ENCODE measurements at regions not wholly inside any gene's neighbourhood (a gene's known extent, or its start where the extent isn't known, plus 50 kb on each side); places are given as distances from the start of the nearest gene placed in this dataset.

- Histone ChIP-seq H3K4me3 (ENCODE audit: low read depth, low read length) (no peak overlapping the region), H3K36me3 (ENCODE audit: control insufficient read depth in 2 of 2, insufficient read depth in 1 of 2, low read length in 2 of 2) (no peaks in the 10 kb centered on the region), H3K4me1 (ENCODE audit: control insufficient read depth, insufficient read depth, low read length) (no peaks in the 10 kb centered on the region), H3K27ac (ENCODE audit: extremely low read depth, low read depth, low read length) (no peak overlapping the region), H3K9me3 (ENCODE audit: control insufficient read depth, insufficient read depth, low read depth, low read length) (no peaks in the 10 kb centered on the region)
- ChIA-PET CTCF (interaction anchor here (0.6 to 0.7 kb wide), 2 partner anchors 9 to 11 kb away, joined by 3 read pairs; no protein-coding TSS in a partner anchor), POLR2A (no interaction called here)
- TF ChIP-seq HOXC10 (CRISPR knock-in tag; IDR thresholded peaks at IDR 0.05), result no peak
- no peak for TF ChIP-seq ZNF660 (tag by site-specific recombination; IDR thresholded peaks at IDR 0.05)
- no peak for TF ChIP-seq ZBTB17 (tag by site-specific recombination; IDR thresholded peaks at IDR 0.05)
- no peak for TF ChIP-seq ZNF423 (tag by site-specific recombination; IDR thresholded peaks at IDR 0.05)
- TF ChIP-seq ZXDB (tag by site-specific recombination; IDR thresholded peaks at IDR 0.05), result no peak
- TF ChIP-seq AEBP2 (tag by site-specific recombination; IDR thresholded peaks at IDR 0.05; ENCODE audit: borderline replicate concordance), result no peak
- TF ChIP-seq ZNF76 (tag by site-specific recombination; IDR thresholded peaks at IDR 0.05; ENCODE audit: borderline replicate concordance, low read depth), result no peak
- TF ChIP-seq ZBTB7A (tag by site-specific recombination; IDR thresholded peaks at IDR 0.05; ENCODE audit: low read depth), result no peak
- TF ChIP-seq ZNF394 (tag by site-specific recombination; IDR thresholded peaks at IDR 0.05; ENCODE audit: borderline replicate concordance), result no peak
- TF ChIP-seq TRIM28 (IDR thresholded peaks at IDR 0.05; ENCODE audit: borderline replicate concordance, low read length), result no peak
Observed at GRCh38 chr6:166244353-166245045, 63.7 kb downstream of the PRR18 start.

- H3K9me3 ChIP-seq (ENCODE audit: control insufficient read depth, insufficient read depth, low read depth, low read length), result no peaks in the 10 kb centered on the region
- ChIA-PET POLR2A (no interaction called here), CTCF (no interaction called here)
- H3K4me1 ChIP-seq (ENCODE audit: control insufficient read depth, insufficient read depth, low read length), result no peaks in the 10 kb centered on the region
- no peak overlapping the region for H3K27ac ChIP-seq (ENCODE audit: extremely low read depth, low read depth, low read length)
- peak; percentile 71 for TF ChIP-seq PRDM10 (tag by site-specific recombination; IDR thresholded peaks at IDR 0.05)
- TF ChIP-seq ZNF624 (tag by site-specific recombination; IDR thresholded peaks at IDR 0.05), result no peak
- no peaks in the 10 kb centered on the region for H3K36me3 ChIP-seq (ENCODE audit: control insufficient read depth in 2 of 2, insufficient read depth in 1 of 2, low read length in 2 of 2)
- no peak overlapping the region for H3K4me3 ChIP-seq (ENCODE audit: low read depth, low read length)
Observed at GRCh38 chr6:166242888-166243287, 65.3 kb downstream of the PRR18 start.

GRCh38 chr6:166241974-166242373, 66.2 kb downstream of the PRR18 start:
- Histone ChIP-seq H3K9me3 (ENCODE audit: control insufficient read depth, insufficient read depth, low read depth, low read length) (no peaks in the 10 kb centered on the region), H3K4me1 (ENCODE audit: control insufficient read depth, insufficient read depth, low read length) (no peaks in the 10 kb centered on the region), H3K36me3 (ENCODE audit: control insufficient read depth in 2 of 2, insufficient read depth in 1 of 2, low read length in 2 of 2) (no peaks in the 10 kb centered on the region), H3K4me3 (ENCODE audit: low read depth, low read length) (no peak overlapping the region), H3K27ac (ENCODE audit: extremely low read depth, low read depth, low read length) (no peak overlapping the region)
- TF ChIP-seq ZNF658 (tag by site-specific recombination; IDR thresholded peaks at IDR 0.05) (no peak), TCF7L2 (IDR thresholded peaks at IDR 0.05; ENCODE audit: borderline replicate concordance, low read depth, low read length) (no peak), ZNF398 (tag by site-specific recombination; IDR thresholded peaks at IDR 0.05) (no peak), PRDM1 (tag by site-specific recombination; IDR thresholded peaks at IDR 0.05) (no peak), ZSCAN23 (tag by site-specific recombination; IDR thresholded peaks at IDR 0.05) (no peak), ZNF585B (tag by site-specific recombination; IDR thresholded peaks at IDR 0.05) (no peak)
- POLR2A ChIA-PET, result no interaction called here
- CTCF ChIA-PET, result interaction anchor here (0.6 kb wide), 1 partner anchor 98 kb away, joined by 3 read pairs; no protein-coding TSS in a partner anchor
